Activated CD4-positive, CD25-positive, alpha-beta regulatory T cell treated with anti-CD3 and anti-CD28 coated beads, Interleukin-2, amount 50 U/mL, for 24 hours (primary cell): ENCODE measurements at regions not wholly inside any gene's neighbourhood (a gene's known extent, or its start where the extent isn't known, plus 50 kb on each side); places are given as distances from the start of the nearest gene placed in this dataset.

ENCODE experiments used
- ATAC-seq, 2 donors: fragments of 150-1000 bp; cut with Tn5 transposase; one replicate each; pipeline ENCODE4 v1.10.0; 2021; ENCODE audit warnings: mild to moderate bottlenecking in 1 of 2, moderate library complexity in 1 of 2

GRCh38 chr18:54100920-54101470 is 123.5 kb downstream of the MBD2 start:
- no peak for ATAC-seq

- ATAC-seq, result no peak
These were observed 124.0 kb downstream of the MBD2 start for GRCh38 chr18:54100466-54100865.

GRCh38 chr18:54094474-54094873 is 130.0 kb downstream of the MBD2 start:
- no peak for ATAC-seq

GRCh38 chr18:54090856-54091255 is 133.6 kb downstream of the MBD2 start:
- peak in 1 of 2 donors; percentile 36 for ATAC-seq

- no peak for ATAC-seq
These were observed 134.6 kb downstream of the MBD2 start for GRCh38 chr18:54089749-54090459.

- ATAC-seq, result no peak
These were observed 137.6 kb downstream of the MBD2 start for GRCh38 chr18:54086863-54087262.

- ATAC-seq, result peak in 1 of 2 donors; percentile 48
These were observed 138.2 kb downstream of the MBD2 start for GRCh38 chr18:54086046-54086802.

GRCh38 chr18:54080858-54081257 is 143.6 kb downstream of the MBD2 start:
- no peak for ATAC-seq

GRCh38 chr18:54076166-54076565 is 148.3 kb downstream of the MBD2 start:
- no peak for ATAC-seq

GRCh38 chr18:54075689-54076088 is 148.8 kb downstream of the MBD2 start:
- no peak for ATAC-seq

GRCh38 chr18:54069729-54070128 is 154.7 kb downstream of the MBD2 start:
- no peak for ATAC-seq

- ATAC-seq, result no peak
These were observed 164.0 kb downstream of the MBD2 start for GRCh38 chr18:54060343-54061005.

GRCh38 chr18:54052732-54053429 is 171.6 kb downstream of the MBD2 start:
- no peak for ATAC-seq

- no peak for ATAC-seq
These were observed 172.2 kb downstream of the MBD2 start for GRCh38 chr18:54052259-54052658.

GRCh38 chr18:54043484-54044251 is 180.8 kb downstream of the MBD2 start:
- ATAC-seq, result no peak

- ATAC-seq, result no peak
These were observed 188.5 kb downstream of the MBD2 start for GRCh38 chr18:54035927-54036326.

- ATAC-seq, result no peak
These were observed 191.4 kb downstream of the MBD2 start for GRCh38 chr18:54033052-54033451.

- ATAC-seq, result no peak
These were observed 192.1 kb downstream of the MBD2 start for GRCh38 chr18:54032412-54032811.

- ATAC-seq, result no peak
These were observed 193.2 kb downstream of the MBD2 start for GRCh38 chr18:54031243-54031642.

GRCh38 chr18:54030434-54030833 is 194.0 kb downstream of the MBD2 start:
- ATAC-seq, result no peak

- ATAC-seq, result peak in 1 of 2 donors; percentile 41
These were observed 201.0 kb downstream of the MBD2 start for GRCh38 chr18:54023471-54023870.

GRCh38 chr18:54020966-54021365 is 203.5 kb downstream of the MBD2 start:
- no peak for ATAC-seq
